Activated naive CD8-positive, alpha-beta T cell (primary cell): ENCODE measurements at regions not wholly inside any gene's neighbourhood (a gene's known extent, or its start where the extent isn't known, plus 50 kb on each side); places are given as distances from the start of the nearest gene placed in this dataset.

Source experiments
- H3K27ac Mint-ChIP-seq: one replicate; pipeline ENCODE4 v1.8.0; 2021; ENCODE audit warnings: mixed read lengths
- H3K27me3 Mint-ChIP-seq: one replicate; pipeline ENCODE4 v1.8.0; 2021; ENCODE audit warnings: mixed read lengths
- H3K36me3 Mint-ChIP-seq: one replicate; pipeline ENCODE4 v1.8.0; 2021; ENCODE audit warnings: mixed read lengths
- H3K4me1 Mint-ChIP-seq: one replicate; pipeline ENCODE4 v1.8.0; 2021; ENCODE audit warnings: low read depth, mixed read lengths
- H3K4me3 Mint-ChIP-seq: one replicate; pipeline ENCODE4 v1.8.0; 2021; ENCODE audit warnings: mild to moderate bottlenecking, mixed read lengths
- H3K9me3 Mint-ChIP-seq: one replicate; pipeline ENCODE4 v1.8.0; 2021; ENCODE audit warnings: low read depth, mixed read lengths

- H3K4me1 Mint-ChIP-seq, result no peaks in the 10 kb centered on the region
- H3K27ac Mint-ChIP-seq, result no peak overlapping the region
- no peaks in the 10 kb centered on the region for H3K9me3 Mint-ChIP-seq
- no peaks in the 10 kb centered on the region for H3K36me3 Mint-ChIP-seq
- H3K4me3 Mint-ChIP-seq, result no peak overlapping the region
- H3K27me3 Mint-ChIP-seq, result peaks cover 5% of the 10 kb centered on the region
Observed at GRCh38 chr16:85385463-85386331, 227.4 kb upstream of the GSE1 start.

- Mint-ChIP-seq H3K4me3 (no peak overlapping the region), H3K36me3 (no peaks in the 10 kb centered on the region), H3K9me3 (no peaks in the 10 kb centered on the region), H3K4me1 (no peaks in the 10 kb centered on the region), H3K27ac (no peak overlapping the region), H3K27me3 (peaks cover 3% of the 10 kb centered on the region)
Observed at GRCh38 chr16:85386467-85387170, 226.5 kb upstream of the GSE1 start.

DNA sequence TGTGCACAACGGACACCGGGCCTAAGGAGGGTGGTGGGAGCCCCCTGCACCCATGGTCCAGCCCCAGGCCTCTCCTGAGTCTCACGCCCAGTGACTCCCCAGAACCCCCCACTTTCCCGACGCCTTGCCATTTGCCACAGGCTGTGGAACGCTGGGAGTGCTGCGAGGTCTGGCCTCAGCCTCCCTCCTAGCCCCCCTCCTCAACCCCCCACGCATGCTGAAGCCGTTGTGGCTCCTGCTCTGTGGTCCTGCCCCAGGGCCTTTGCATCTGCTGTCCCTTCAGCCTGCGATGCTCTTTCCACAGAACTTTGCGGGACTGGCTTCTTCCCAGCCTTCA is 226.0 kb upstream of the GSE1 start:
- H3K27ac Mint-ChIP-seq, result no peak overlapping the region
- H3K27me3 Mint-ChIP-seq, result peaks cover 3% of the 10 kb centered on the region
- H3K36me3 Mint-ChIP-seq, result no peaks in the 10 kb centered on the region
- no peak overlapping the region for H3K4me3 Mint-ChIP-seq
- no peaks in the 10 kb centered on the region for H3K9me3 Mint-ChIP-seq
- no peaks in the 10 kb centered on the region for H3K4me1 Mint-ChIP-seq

GRCh38 chr16:85387731-85388295 is 225.3 kb upstream of the GSE1 start:
- H3K27ac Mint-ChIP-seq, result no peak overlapping the region
- H3K9me3 Mint-ChIP-seq, result no peaks in the 10 kb centered on the region
- H3K36me3 Mint-ChIP-seq, result no peaks in the 10 kb centered on the region
- no peak overlapping the region for H3K4me3 Mint-ChIP-seq
- H3K4me1 Mint-ChIP-seq, result no peaks in the 10 kb centered on the region
- peaks cover 3% of the 10 kb centered on the region for H3K27me3 Mint-ChIP-seq

DNA sequence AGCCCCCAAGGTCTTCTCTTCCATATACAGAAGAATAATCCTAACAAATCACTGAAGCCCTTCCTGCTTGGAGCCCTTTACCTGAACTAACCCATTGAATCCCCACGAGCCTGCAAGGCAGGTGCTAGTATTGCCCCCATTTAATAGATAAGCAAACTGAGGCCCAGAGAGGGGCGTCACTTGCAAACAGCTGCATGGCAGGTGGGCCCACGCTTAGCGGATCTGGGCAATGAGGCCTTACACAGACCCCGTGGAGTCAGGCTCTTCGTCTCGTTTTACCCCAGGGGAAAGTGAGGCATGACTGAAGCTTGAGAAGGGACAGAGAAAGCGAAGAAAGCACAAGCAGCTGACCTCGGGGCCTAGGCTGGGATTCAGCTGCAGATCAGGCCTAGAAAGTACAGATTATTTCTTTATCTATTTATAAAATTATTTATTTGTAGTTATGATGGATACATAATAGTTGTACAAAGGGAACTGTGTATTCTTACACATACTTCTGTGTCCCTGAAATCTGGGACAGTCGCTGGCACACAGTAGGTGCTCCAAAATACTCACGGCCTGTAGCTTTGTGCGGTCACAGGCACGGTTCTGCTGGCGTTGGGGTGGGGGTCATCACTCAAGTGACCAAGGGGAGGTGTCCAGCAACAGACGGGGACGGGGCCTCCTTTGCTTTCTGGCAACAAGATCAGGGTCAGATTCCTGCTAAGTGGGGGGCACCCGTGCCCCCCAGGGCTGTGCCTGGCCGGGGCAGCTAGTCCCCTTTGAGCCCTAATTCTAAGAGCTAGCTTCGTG is 223.2 kb upstream of the GSE1 start:
- Mint-ChIP-seq H3K27me3 (peaks cover 3% of the 10 kb centered on the region), H3K27ac (no peak overlapping the region), H3K36me3 (no peaks in the 10 kb centered on the region), H3K4me1 (no peaks in the 10 kb centered on the region), H3K9me3 (no peaks in the 10 kb centered on the region), H3K4me3 (no peak overlapping the region)

DNA sequence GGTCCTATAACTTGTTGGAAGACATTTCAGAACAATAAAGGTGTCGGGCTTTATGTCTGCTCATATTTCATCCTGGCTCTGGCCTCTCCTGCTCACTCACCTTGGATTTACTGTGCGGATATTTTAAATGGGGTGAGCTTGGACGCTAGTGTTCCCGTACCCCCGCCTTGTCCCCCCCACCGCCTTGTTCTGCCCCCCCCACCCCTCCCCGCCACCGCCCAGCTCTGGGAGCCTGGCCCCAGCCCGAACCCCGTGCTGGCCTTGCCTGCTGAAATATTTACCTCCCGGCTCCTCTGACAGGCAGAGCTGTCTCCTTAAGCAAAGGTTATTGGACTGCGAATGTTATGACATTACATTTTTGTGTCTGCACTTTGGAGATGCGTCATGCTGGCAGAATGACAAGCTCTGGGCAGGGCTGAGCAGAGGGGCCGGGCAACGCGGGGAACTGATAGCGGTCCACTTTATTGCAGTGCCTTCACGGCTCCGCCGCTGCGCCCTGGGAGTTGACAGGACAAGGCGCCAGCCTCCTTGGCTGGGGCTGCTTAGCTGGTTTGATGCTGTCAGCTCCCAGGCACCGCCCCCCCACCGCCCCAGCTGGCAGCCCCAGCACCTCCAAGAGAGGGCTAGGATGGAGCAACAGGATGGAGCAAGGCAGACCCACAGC is 222.5 kb upstream of the GSE1 start:
- Mint-ChIP-seq H3K4me1 (no peaks in the 10 kb centered on the region), H3K27ac (no peak overlapping the region), H3K4me3 (no peak overlapping the region), H3K9me3 (no peaks in the 10 kb centered on the region), H3K27me3 (peaks cover 3% of the 10 kb centered on the region), H3K36me3 (no peaks in the 10 kb centered on the region)

DNA sequence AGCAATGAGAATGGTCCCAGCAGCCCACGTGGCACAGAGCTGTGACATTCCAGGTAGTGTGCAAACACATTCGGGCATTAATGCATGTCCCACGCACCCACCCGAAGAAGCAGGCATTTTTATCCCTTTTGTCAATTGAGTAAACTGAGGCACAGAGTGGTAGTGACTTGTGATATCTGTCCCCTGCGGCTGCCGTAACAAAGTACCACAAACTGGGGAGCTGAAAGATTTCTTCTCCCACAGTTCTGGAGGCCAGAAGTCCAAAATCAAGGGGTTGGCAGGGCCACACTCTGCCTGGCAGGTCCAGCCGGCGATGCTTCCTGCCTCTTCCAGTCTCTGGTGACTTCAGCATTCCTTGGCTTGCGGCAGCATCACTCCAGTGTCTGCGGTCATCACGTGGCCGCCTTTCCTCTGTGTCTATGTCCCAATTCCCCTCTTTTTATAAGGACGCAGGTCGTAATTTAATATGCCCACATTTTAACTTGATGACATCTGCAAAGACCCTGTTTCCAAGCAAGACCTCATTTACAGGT is 221.9 kb upstream of the GSE1 start:
- Mint-ChIP-seq H3K4me1 (no peaks in the 10 kb centered on the region), H3K36me3 (no peaks in the 10 kb centered on the region), H3K27me3 (peaks cover 3% of the 10 kb centered on the region), H3K27ac (no peak overlapping the region), H3K4me3 (no peak overlapping the region), H3K9me3 (no peaks in the 10 kb centered on the region)

DNA sequence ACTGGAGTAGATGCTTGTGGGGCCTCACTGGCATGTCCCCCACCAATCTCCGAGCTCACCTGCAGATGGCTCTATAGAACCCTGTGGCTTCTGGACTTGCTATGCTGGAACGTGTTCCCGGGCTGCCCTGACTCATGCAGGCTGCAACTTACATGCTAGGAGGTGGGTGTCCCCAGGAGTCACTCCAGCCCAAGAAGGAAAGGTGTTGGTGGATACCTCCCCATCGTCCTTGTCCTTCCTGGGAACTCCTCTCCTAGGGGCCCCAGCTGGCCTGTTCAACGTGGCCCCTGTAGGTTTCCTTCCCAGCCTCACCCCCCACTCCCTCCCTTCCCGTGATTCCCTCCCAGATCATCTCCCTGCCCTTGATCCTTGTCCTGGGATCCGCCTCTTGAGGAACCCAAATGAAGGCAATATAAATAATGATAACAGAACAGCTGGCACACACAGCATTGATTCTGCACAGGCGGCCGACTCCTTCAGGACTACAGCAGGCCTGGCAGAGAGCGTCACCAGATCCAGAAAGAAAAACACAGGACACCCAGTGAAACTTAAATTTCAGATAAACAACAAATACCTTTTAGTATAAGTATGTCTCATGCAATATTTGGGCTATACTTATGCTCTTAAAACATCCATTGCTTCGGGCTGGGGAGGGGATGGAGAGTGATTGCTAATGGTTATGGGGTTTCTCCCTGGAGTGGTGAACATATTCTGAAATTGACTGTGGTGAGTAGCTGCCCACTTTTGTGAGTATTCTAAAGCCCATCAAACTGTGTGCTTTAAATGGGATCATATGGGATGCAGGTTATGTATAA is 221.1 kb upstream of the GSE1 start:
- Mint-ChIP-seq H3K27ac (no peak overlapping the region), H3K36me3 (no peaks in the 10 kb centered on the region), H3K4me3 (no peak overlapping the region), H3K4me1 (no peaks in the 10 kb centered on the region), H3K27me3 (peaks cover 3% of the 10 kb centered on the region), H3K9me3 (no peaks in the 10 kb centered on the region)

DNA sequence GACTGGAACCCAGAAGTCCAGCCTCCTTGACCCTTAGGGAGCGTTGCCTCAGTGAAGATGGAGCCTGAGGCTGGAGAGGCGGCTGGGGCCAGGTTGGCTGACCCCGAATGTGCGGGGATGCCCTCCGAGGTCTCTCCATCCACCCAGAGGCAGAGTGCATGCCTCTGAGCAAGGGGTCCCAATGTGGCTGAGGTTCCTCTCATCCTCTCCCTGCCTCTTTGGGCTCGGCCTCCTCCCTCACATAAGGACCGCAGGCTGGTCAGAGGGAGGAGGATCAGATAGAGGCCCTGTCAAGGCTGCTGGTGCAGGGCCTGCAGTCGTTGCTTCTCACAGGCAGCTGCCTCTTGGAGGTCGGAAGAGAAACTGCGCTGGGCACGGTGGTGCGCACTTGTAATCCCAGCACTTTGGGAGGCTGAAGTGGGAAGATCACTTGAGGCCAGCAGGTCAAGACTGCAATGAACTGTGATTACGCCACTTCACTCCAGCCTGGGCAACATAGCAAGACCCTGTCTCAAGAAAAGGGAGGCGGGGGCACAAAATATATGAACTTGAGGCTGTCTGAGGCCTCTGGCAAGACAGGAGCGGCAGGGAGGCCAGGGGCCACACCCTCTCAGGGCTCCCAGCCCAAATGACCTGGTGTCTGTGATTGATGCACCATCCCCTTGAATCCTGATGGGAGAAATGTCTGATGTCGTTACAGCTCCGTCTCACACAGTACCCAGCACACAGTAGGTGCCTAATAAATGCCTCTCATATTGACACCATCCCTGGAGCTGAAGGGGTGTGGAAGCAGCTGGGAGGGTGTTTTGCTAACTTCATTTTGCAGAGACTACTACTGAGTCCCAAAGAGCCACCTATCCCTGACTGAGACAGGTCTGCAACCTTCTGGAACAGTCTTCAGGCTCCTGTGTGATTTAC is 220.1 kb upstream of the GSE1 start:
- H3K9me3 Mint-ChIP-seq, result no peaks in the 10 kb centered on the region
- H3K36me3 Mint-ChIP-seq, result no peaks in the 10 kb centered on the region

GRCh38 chr16:85393674-85394451 is 219.3 kb upstream of the GSE1 start:
- H3K4me3 Mint-ChIP-seq, result no peak overlapping the region
- no peaks in the 10 kb centered on the region for H3K27me3 Mint-ChIP-seq
- no peaks in the 10 kb centered on the region for H3K36me3 Mint-ChIP-seq
- H3K4me1 Mint-ChIP-seq, result no peaks in the 10 kb centered on the region
- H3K27ac Mint-ChIP-seq, result no peak overlapping the region
- no peaks in the 10 kb centered on the region for H3K9me3 Mint-ChIP-seq

More for the DNA sequence above, 220.1 kb upstream of the GSE1 start:
- no peaks in the 10 kb centered on the region for H3K27me3 Mint-ChIP-seq
- H3K27ac Mint-ChIP-seq, result no peak overlapping the region
- no peaks in the 10 kb centered on the region for H3K4me1 Mint-ChIP-seq
- no peak overlapping the region for H3K4me3 Mint-ChIP-seq

DNA sequence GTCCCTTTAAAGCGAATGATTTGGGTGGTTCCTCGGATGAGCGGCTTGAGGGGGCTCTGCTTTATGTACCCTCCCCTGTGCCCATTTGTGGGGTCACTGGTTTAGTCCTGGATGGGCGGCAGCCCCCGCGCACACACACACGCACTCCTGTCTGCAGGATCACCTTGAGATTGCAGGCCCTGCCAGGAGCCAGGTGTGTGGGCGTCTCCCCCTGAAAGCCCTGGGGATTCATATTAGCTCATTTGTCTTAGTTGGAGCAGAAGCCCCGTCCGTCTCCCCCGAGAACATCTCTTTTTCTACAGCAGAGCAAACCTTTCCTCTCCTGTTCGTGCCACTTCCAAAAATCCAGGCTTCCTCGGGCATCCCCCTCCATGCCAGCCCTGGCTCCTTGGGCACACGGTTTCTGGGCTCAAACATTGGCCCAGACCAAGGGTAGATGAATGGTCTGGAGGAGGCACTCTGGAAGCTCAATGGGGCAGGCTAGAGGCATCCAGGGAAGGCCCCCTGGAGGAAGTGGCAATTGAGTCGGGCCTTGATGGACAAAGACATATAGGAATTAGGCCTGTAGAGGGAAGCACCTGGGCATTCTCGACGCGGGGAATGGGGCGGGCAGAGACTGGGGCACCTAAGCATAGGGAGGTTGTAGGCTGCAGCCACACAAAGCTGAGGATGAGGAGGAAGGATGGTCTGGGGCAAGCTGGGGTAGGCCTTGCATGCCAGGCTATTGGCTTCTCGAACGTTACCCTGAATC is 218.5 kb upstream of the GSE1 start:
- no peaks in the 10 kb centered on the region for H3K9me3 Mint-ChIP-seq
- H3K4me1 Mint-ChIP-seq, result no peaks in the 10 kb centered on the region
- no peak overlapping the region for H3K27ac Mint-ChIP-seq
- H3K36me3 Mint-ChIP-seq, result no peaks in the 10 kb centered on the region
- no peak overlapping the region for H3K4me3 Mint-ChIP-seq
- H3K27me3 Mint-ChIP-seq, result no peaks in the 10 kb centered on the region
